Transverse colon (tissue), 4 donors: ENCODE measurements at regions not wholly inside any gene's neighbourhood (a gene's known extent, or its start where the extent isn't known, plus 50 kb on each side); places are given as distances from the start of the nearest gene placed in this dataset.

Source experiments
- DNase-seq: peaks from one replicate; pipeline ENCODE4 v3.0.0-alpha.2; 2019
- H3K27ac ChIP-seq, 4 donors: fragments of 200-600 bp; sonication (generic); 2 replicates each; pipeline ENCODE4 v1.5.1; 2016 to 2018; ENCODE audit warnings: inconsistent platforms in 4 of 4
- H3K27me3 ChIP-seq: fragments of 200-600 bp; sonication (generic); 2 replicates; pipeline ENCODE4 v1.5.1; 2017; ENCODE audit warnings: inconsistent platforms
- H3K36me3 ChIP-seq, 4 donors: fragments of 200-600 bp; sonication (generic); 2 replicates each; pipeline ENCODE4 v1.5.1; 2017 to 2019; ENCODE audit warnings: inconsistent platforms in 4 of 4
- H3K4me1 ChIP-seq, 4 donors: fragments of 200-600 bp; sonication (generic); 2 replicates each; pipeline ENCODE4 v1.5.1; 2017 to 2020; ENCODE audit warnings: inconsistent platforms in 4 of 4
- H3K4me3 ChIP-seq, 4 donors: fragments of 200-600 bp; sonication (generic); 1 replicate in 1 of 4; 2 replicates in 3 of 4; pipeline versions ENCODE4 v1.5.1 to v1.6.1; 2017 to 2019; ENCODE audit warnings: inconsistent platforms in 4 of 4
- H3K9me3 ChIP-seq, 2 donors: fragments of 200-600 bp; sonication (generic); 2 replicates each; pipeline ENCODE4 v1.5.1; 2017 to 2019; ENCODE audit warnings: inconsistent platforms in 2 of 2
- CTCF ChIP-seq, 5 experiments: fragments of 200-600 bp in 3 of 5; fragments of 450-650 bp in 2 of 5; sonication (generic) in 3 of 5; IDR thresholded peaks; 1 replicate in 2 of 5; 2 replicates in 3 of 5; pipeline ENCODE4 v1.5.1; 2016 to 2017; ENCODE audit warnings: antibody characterized with exemption in 5 of 5, inconsistent platforms in 3 of 5, mild to moderate bottlenecking in 2 of 5, moderate library complexity in 1 of 5
- EP300 ChIP-seq: sonication (generic); formaldehyde crosslinking; IDR thresholded peaks from one replicate; pipeline ENCODE4 v1.6.1; 2017; ENCODE audit warnings: antibody characterized with exemption, low read depth
- POLR2A ChIP-seq: fragments of 450-650 bp; IDR thresholded peaks from one replicate; pipeline ENCODE4 v1.6.1; 2016; ENCODE audit warnings: antibody characterized with exemption, mild to moderate bottlenecking, moderate library complexity
- POLR2AphosphoS5 ChIP-seq, 3 donors: sonication (generic); formaldehyde crosslinking; IDR thresholded peaks; one replicate each; pipeline ENCODE4 v1.6.1; 2016; ENCODE audit warnings: antibody characterized with exemption in 3 of 3
- WGBS, 2 donors: methylation state at CpG; one replicate each; pipeline ENCODE4 v1.1.5; 2018; ENCODE audit warnings: low coverage in 1 of 2; 5-methylcytosine and 5-hydroxymethylcytosine counted together
- in situ Hi-C, 4 donors: fragments of 200-750 bp; cut with MboI; loops; one replicate each; pipeline versions ENCODE4 v1.15.0 to v1.15.1; 2017; ENCODE audit warnings: low sequenced_read_pairs in 3 of 4, low pct_ligation_motif_present in 1 of 4, low pct_unique_long_range_greater_than_20kb in 1 of 4
- intact Hi-C: fragments of 100-400 bp; cut with DNase I; formaldehyde crosslinking; loops from one replicate; pipeline ENCODE4 v1.15.1; 2023; ENCODE audit warnings: low total_unique reads

GRCh38 chr14:94989417-94989816 lies 167.9 kb downstream of the DICER1 start:
- TF ChIP-seq CTCF (IDR thresholded peaks at IDR 0.05) (no peak), POLR2AphosphoS5 (IDR thresholded peaks at IDR 0.05) (no peak), EP300 (no peak)
- 68 to 75% methylated on average over 2 to 4 of the region's 4 CpGs for WGBS, 2 donors
- no peak for DNase-seq
- intact Hi-C loops = no loop called here
- Histone ChIP-seq H3K4me1 (no peaks in the 10 kb centered on the region), H3K4me3 (no peak overlapping the region), H3K36me3 (no peaks in the 10 kb centered on the region), H3K27ac (no peak overlapping the region), H3K27me3 (no peaks in the 10 kb centered on the region), H3K9me3 (peaks cover 0 to 7% of the 10 kb centered on the region in 2 donors)
- in situ Hi-C loops = no loop called here

GRCh38 chr14:94987409-94987808 lies 169.9 kb downstream of the DICER1 start:
- WGBS, 2 donors = 83 to 95% methylated on average over 2 of the region's 2 CpGs
- TF ChIP-seq CTCF (IDR thresholded peaks at IDR 0.05) = no peak
- no peak for TF ChIP-seq POLR2AphosphoS5 (IDR thresholded peaks at IDR 0.05)
- no peak for TF ChIP-seq POLR2A
- no peak for TF ChIP-seq EP300
- in situ Hi-C loops = no loop called here

GRCh38 chr14:94979891-94980290 lies 177.4 kb downstream of the DICER1 start:
- H3K27ac ChIP-seq = no peak overlapping the region
- no peaks in the 10 kb centered on the region for H3K4me1 ChIP-seq
- in situ Hi-C loops = no loop called here
- no peaks in the 10 kb centered on the region for H3K9me3 ChIP-seq
- 66 to 71% methylated on average over 2 to 3 of the region's 3 CpGs for WGBS, 2 donors
- no peak for DNase-seq
- H3K36me3 ChIP-seq = no peaks in the 10 kb centered on the region
- no peaks in the 10 kb centered on the region for H3K27me3 ChIP-seq
- TF ChIP-seq POLR2A = no peak
- no peak for TF ChIP-seq POLR2AphosphoS5 (IDR thresholded peaks at IDR 0.05)
- TF ChIP-seq EP300 = no peak
- no peak for TF ChIP-seq CTCF (IDR thresholded peaks at IDR 0.05)
- H3K4me3 ChIP-seq = no peak overlapping the region
- intact Hi-C loops = no loop called here

More at GRCh38 chr14:94987409-94987808, 169.9 kb downstream of the DICER1 start:
- no peak for DNase-seq
- H3K27me3 ChIP-seq = no peaks in the 10 kb centered on the region
- peaks cover 0 to 7% of the 10 kb centered on the region in 2 donors for H3K9me3 ChIP-seq
- no peaks in the 10 kb centered on the region for H3K4me1 ChIP-seq
- no peak overlapping the region for H3K27ac ChIP-seq
- H3K4me3 ChIP-seq = no peak overlapping the region
- H3K36me3 ChIP-seq = no peaks in the 10 kb centered on the region
- intact Hi-C loops = no loop called here

GRCh38 chr14:94977016-94977415 lies 180.3 kb downstream of the DICER1 start:
- intact Hi-C loops (no loop called here), in situ Hi-C loops (no loop called here)
- Histone ChIP-seq H3K27ac (no peak overlapping the region), H3K4me3 (no peak overlapping the region), H3K4me1 (no peaks in the 10 kb centered on the region), H3K9me3 (no peaks in the 10 kb centered on the region), H3K27me3 (no peaks in the 10 kb centered on the region), H3K36me3 (no peaks in the 10 kb centered on the region)
- WGBS, 2 donors = 56 to 83% methylated on average over 1 to 2 of the region's 2 CpGs
- no peak for TF ChIP-seq POLR2AphosphoS5 (IDR thresholded peaks at IDR 0.05)
- no peak for TF ChIP-seq POLR2A
- no peak for TF ChIP-seq EP300
- DNase-seq = no peak

- Histone ChIP-seq H3K4me1 (no peaks in the 10 kb centered on the region), H3K27ac (peak overlapping the region in 1 of 4 donors; percentile 3), H3K9me3 (no peaks in the 10 kb centered on the region), H3K4me3 (no peak overlapping the region), H3K27me3 (no peaks in the 10 kb centered on the region), H3K36me3 (no peaks in the 10 kb centered on the region)
- no peak for TF ChIP-seq POLR2A
- TF ChIP-seq CTCF (IDR thresholded peaks at IDR 0.05) = no peak
- TF ChIP-seq POLR2AphosphoS5 (IDR thresholded peaks at IDR 0.05) = no peak
- no peak for TF ChIP-seq EP300
- intact Hi-C loops = no loop called here
- no peak for DNase-seq
- in situ Hi-C loops = no loop called here
- WGBS, 2 donors = 33% methylated on average over 1 of the region's 1 CpG; no CpG with 5 or more reads in 1 of the 2 donors
Observed at GRCh38 chr14:94975366-94975765, 182.0 kb downstream of the DICER1 start.
